HG03378 (cell line): ENCODE measurements at regions not wholly inside any gene's neighbourhood (a gene's known extent, or its start where the extent isn't known, plus 50 kb on each side); places are given as distances from the start of the nearest gene placed in this dataset.
"Not testable (repeated sequence)": the region's sequence is repeated elsewhere in the genome, so short reads cannot be mapped to it uniquely, and the experiment has no call there.

Experiments
- ATAC-seq: cut with Tn5 transposase; IDR thresholded peaks from one replicate; pipeline ENCODE4 v1.9.1; 2021; ENCODE audit warnings: mild to moderate bottlenecking, moderate library complexity; ENCODE audit not compliant: unreplicated experiment

GRCh38 chr17:73840829-73841228, 196.6 kb upstream of the SDK2 start:
- no peak for ATAC-seq

GRCh38 chr17:73841431-73842060, 197.3 kb upstream of the SDK2 start:
- no peak for ATAC-seq

GRCh38 chr17:73847952-73848351, 203.7 kb upstream of the SDK2 start:
- no peak for ATAC-seq

GRCh38 chr17:73850426-73850825, 206.2 kb upstream of the SDK2 start:
- ATAC-seq, result no peak

GRCh38 chr17:73851091-73851490, 206.8 kb upstream of the SDK2 start:
- no peak for ATAC-seq

- no peak for ATAC-seq
Observed at GRCh38 chr17:73851921-73852320, 207.7 kb upstream of the SDK2 start.

- ATAC-seq, result no peak
Observed at GRCh38 chr17:73855720-73856333, 211.6 kb upstream of the SDK2 start.

- ATAC-seq, result no peak
Observed at GRCh38 chr17:73856556-73856955, 212.3 kb upstream of the SDK2 start.

- ATAC-seq, result not testable (repeated sequence)
Observed at GRCh38 chr17:73859439-73860008, 215.3 kb upstream of the SDK2 start.

- no peak for ATAC-seq
Observed at GRCh38 chr17:73861543-73861942, 217.3 kb upstream of the SDK2 start.

- ATAC-seq, result no peak
Observed at GRCh38 chr17:73863761-73864535, 219.7 kb upstream of the SDK2 start.

- ATAC-seq, result no peak
Observed at GRCh38 chr17:73865831-73866230, 221.6 kb upstream of the SDK2 start.

GRCh38 chr17:73867056-73867455, 222.8 kb upstream of the SDK2 start:
- no peak for ATAC-seq

GRCh38 chr17:73870068-73870467, 225.8 kb upstream of the SDK2 start:
- ATAC-seq, result no peak

- ATAC-seq, result no peak
Observed at GRCh38 chr17:73870473-73870872, 226.2 kb upstream of the SDK2 start.

GRCh38 chr17:73872816-73873215, 228.6 kb upstream of the SDK2 start:
- no peak for ATAC-seq

- no peak for ATAC-seq
Observed at GRCh38 chr17:73874008-73874720, 229.9 kb upstream of the SDK2 start.

- ATAC-seq, result no peak
Observed at GRCh38 chr17:73875346-73875745, 231.1 kb upstream of the SDK2 start.

GRCh38 chr17:73877962-73878361, 233.7 kb upstream of the SDK2 start:
- no peak for ATAC-seq

GRCh38 chr17:73878923-73879322, 234.7 kb upstream of the SDK2 start:
- ATAC-seq, result no peak

- no peak for ATAC-seq
Observed at GRCh38 chr17:73879987-73880386, 235.7 kb upstream of the SDK2 start.
